ENCODE measurements at regions not wholly inside any gene's neighbourhood (a gene's known extent, or its start where the extent isn't known, plus 50 kb on each side); places are given as distances from the start of the nearest gene placed in this dataset.
A peak's percentile ranks its signal among the peaks of the same experiment; 100 is the strongest.

DNA sequence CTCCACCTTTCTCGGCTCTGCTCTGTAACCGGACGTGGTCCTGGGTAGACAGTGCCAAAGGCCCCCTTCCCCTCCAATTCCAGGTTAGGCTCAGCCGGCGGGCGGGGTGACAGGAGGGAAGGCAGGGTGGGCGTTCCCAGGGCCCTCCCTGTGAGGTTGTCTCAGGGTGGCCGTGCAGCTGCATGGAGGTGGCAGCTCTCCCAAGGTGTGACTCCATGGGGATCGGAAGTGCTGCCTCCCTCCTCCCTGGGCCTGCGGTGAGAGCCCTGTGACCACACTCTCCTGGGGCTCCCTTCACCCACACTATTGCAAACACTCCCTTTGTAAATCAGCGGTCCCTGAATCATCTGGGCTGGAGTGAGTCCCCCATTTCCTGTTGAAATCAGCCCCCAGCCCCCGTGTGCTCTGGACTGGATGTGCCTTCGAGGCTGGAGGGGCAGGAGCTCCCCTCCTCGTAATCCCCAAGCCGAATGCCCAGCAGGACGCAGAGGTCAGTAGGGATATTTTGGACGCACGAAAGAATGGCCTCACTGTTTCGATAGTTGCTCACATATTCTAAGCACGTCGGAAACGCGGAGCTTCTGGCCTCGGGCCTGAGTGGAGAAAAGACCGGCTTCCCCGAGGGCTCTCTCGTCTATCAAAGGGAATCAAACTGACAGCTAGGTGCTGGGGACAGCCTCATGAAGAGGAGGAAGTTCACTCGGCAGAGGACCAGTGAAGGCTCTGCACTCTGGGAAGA lies 107.6 kb upstream of the COL5A1 start:
- Histone ChIP-seq H3K9ac (ENCODE audit: low read length) (no peak overlapping the region), H3K4me3 (ENCODE audit: low read length) (no peak overlapping the region), H3K4me1 (ENCODE audit: control insufficient read depth, insufficient read depth, low read length) (peaks cover 39% of the 10 kb centered on the region), H3K9me3 (ENCODE audit: control insufficient read depth, low read length) (peaks cover 9% of the 10 kb centered on the region), H3K36me3 (ENCODE audit: control insufficient read depth, insufficient read depth, low read length, severe bottlenecking) (no peaks in the 10 kb centered on the region), H3K27me3 (replicated peaks; ENCODE audit: control insufficient read depth, insufficient read depth, low read length) (no peaks in the 10 kb centered on the region)
- no peak for DNase-seq (ENCODE audit: low read depth)

DNA sequence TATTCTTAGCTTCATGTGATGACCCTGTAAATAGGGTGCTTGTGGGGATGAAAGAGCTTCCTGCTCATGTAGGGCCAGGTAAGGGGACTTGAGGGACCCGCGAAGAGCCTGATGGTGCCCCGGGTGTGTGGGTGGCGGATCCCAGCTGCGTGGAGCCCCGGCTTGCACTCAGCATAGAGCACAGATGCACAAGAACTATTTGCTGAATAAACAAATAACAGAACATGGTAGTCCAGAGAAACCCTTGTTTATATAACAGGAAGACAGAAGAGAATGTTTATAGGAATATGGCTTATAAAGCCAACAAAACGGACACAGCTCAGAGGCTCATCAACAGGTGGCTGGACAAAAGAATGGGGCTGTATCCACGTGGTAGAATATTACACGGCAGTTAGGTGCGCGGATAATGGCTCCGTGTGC lies 106.9 kb upstream of the COL5A1 start:
- no peak overlapping the region for H3K9ac ChIP-seq (ENCODE audit: low read length)
- H3K9me3 ChIP-seq (ENCODE audit: control insufficient read depth, low read length) = peaks cover 9% of the 10 kb centered on the region
- peaks cover 43% of the 10 kb centered on the region for H3K4me1 ChIP-seq (ENCODE audit: control insufficient read depth, insufficient read depth, low read length)
- H3K36me3 ChIP-seq (ENCODE audit: control insufficient read depth, insufficient read depth, low read length, severe bottlenecking) = no peaks in the 10 kb centered on the region
- no peaks in the 10 kb centered on the region for H3K27me3 ChIP-seq (replicated peaks; ENCODE audit: control insufficient read depth, insufficient read depth, low read length)
- no peak overlapping the region for H3K4me3 ChIP-seq (ENCODE audit: low read length)
- DNase-seq (ENCODE audit: low read depth) = peak; percentile 17

DNA sequence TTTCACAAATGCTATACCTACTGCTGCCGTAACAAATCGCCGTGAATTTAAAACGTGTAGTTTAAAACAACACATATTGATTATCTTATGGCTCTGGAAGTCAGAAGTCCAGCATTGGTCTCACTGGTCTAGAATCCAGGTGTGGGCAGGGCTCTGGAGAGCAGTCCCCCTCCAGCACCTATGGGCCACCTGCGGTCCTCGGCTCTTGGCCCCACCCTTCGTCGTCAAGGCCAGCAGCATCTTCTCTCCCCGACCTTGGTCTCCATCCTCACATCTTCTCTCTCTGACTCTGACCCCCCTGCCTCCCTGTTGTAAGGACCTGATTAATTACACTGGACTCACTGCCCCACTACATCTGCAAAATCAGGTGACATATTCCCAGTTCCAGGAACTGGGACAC lies 106.4 kb upstream of the COL5A1 start:
- no peak for DNase-seq (ENCODE audit: low read depth)
- H3K4me1 ChIP-seq (ENCODE audit: control insufficient read depth, insufficient read depth, low read length) = peaks cover 43% of the 10 kb centered on the region
- H3K9me3 ChIP-seq (ENCODE audit: control insufficient read depth, low read length) = peaks cover 7% of the 10 kb centered on the region
- H3K36me3 ChIP-seq (ENCODE audit: control insufficient read depth, insufficient read depth, low read length, severe bottlenecking) = no peaks in the 10 kb centered on the region
- H3K9ac ChIP-seq (ENCODE audit: low read length) = no peak overlapping the region
- no peaks in the 10 kb centered on the region for H3K27me3 ChIP-seq (replicated peaks; ENCODE audit: control insufficient read depth, insufficient read depth, low read length)
- H3K4me3 ChIP-seq (ENCODE audit: low read length) = no peak overlapping the region

DNA sequence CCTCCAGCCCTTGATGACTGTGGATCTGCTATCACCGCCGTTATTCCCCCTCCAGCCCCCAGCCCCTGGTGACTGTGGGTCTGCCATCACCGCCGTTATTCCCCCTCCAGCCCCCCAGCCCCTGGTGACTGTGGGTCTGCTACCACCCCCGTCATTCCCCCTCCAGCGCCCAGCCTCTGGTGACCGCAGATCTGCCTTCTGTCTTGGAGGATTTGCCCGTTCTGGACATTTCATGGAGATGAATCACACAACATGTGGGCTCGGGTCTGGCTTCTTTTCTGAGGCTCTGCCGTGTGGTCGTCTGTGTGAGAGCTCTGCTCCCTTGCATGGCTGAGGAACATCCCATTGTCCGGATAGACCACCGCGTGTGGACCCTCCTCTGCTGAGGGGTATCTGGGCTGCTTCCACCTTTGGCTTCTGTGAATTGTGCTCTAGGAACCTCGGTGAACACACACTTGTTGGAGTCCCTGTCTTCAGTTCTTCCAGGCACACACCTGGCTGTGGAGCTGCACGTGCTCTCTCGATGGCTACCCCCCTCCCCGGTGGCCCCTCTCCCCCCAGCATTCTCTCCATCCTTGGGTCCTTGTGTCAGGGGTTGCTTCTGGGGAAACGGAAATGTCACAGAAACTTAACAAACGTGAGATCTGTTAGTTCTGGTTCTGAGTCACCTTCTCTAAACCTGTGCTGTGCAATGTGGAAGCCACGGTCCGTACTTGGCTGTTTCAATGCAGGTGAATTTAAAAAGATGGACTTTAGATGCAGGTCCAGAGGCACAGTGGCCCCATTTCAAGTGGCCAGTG lies 105.3 kb upstream of the COL5A1 start:
- no peak overlapping the region for H3K4me3 ChIP-seq (ENCODE audit: low read length)
- no peaks in the 10 kb centered on the region for H3K27me3 ChIP-seq (replicated peaks; ENCODE audit: control insufficient read depth, insufficient read depth, low read length)
- no peaks in the 10 kb centered on the region for H3K9me3 ChIP-seq (ENCODE audit: control insufficient read depth, low read length)
- H3K4me1 ChIP-seq (ENCODE audit: control insufficient read depth, insufficient read depth, low read length) = peaks cover 40% of the 10 kb centered on the region
- no peaks in the 10 kb centered on the region for H3K36me3 ChIP-seq (ENCODE audit: control insufficient read depth, insufficient read depth, low read length, severe bottlenecking)
- no peak overlapping the region for H3K9ac ChIP-seq (ENCODE audit: low read length)
- DNase-seq (ENCODE audit: low read depth) = peak; percentile 92

DNA sequence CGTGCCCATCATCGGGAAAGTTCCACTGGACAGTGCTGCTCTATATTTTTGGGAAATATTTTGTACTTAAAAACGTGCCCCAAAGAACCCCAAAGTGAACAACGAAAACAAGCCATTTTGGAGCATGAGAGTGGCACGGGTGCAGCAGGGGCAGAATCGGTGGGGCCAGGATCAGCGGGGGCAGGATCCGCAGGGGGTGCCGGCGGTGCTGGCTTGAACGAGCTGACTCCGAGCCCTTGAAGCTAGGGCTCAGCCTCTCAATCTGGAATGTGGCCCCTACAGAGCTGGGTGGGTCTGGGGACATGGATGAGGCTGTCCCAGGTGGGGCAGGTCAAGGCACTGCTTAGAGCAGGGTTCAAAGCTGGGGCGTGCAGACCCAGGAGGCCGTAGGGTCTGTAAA lies 104.7 kb upstream of the COL5A1 start:
- Histone ChIP-seq H3K9ac (ENCODE audit: low read length) (no peak overlapping the region), H3K27me3 (replicated peaks; ENCODE audit: control insufficient read depth, insufficient read depth, low read length) (no peaks in the 10 kb centered on the region), H3K36me3 (ENCODE audit: control insufficient read depth, insufficient read depth, low read length, severe bottlenecking) (no peaks in the 10 kb centered on the region), H3K9me3 (ENCODE audit: control insufficient read depth, low read length) (no peaks in the 10 kb centered on the region), H3K4me1 (ENCODE audit: control insufficient read depth, insufficient read depth, low read length) (peaks cover 33% of the 10 kb centered on the region), H3K4me3 (ENCODE audit: low read length) (no peak overlapping the region)
- DNase-seq (ENCODE audit: low read depth) = no peak

DNA sequence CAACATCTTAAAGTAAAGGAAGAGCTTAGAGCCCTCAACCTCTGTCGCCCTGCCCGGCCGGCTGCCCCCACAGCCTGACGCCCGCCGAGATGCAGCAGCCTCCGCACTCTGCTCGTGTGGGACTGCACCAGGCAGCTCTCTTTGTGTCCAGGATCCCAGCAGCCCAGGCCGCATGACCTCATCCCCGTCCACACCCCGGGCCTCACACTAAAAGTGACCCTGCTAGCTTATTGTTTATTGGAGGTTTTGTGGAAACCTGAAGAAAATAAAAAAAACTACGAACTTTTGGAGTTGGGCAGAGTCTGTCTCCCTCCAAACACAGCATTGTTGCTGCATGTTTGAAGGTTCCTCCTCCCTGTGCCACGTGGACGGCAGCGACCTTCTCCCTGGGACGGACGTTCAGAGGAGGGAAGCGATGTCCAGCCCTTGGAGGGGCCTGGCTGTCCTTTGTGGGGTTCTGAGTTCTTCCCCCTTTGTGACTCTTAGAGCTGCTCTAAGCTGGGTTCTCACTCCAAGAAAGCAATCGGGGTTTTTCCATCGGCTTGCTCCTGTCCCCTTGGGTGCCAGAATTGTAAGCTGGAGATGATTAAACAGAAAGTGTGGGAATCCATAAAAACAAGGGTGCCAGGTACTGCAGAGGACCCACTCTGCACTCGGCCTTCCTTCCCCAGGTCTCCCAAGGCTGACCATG lies 103.5 kb upstream of the COL5A1 start:
- no peaks in the 10 kb centered on the region for H3K9me3 ChIP-seq (ENCODE audit: control insufficient read depth, low read length)
- no peaks in the 10 kb centered on the region for H3K36me3 ChIP-seq (ENCODE audit: control insufficient read depth, insufficient read depth, low read length, severe bottlenecking)
- no peak overlapping the region for H3K4me3 ChIP-seq (ENCODE audit: low read length)
- H3K27me3 ChIP-seq (replicated peaks; ENCODE audit: control insufficient read depth, insufficient read depth, low read length) = no peaks in the 10 kb centered on the region
- DNase-seq (ENCODE audit: low read depth) = no peak
- H3K4me1 ChIP-seq (ENCODE audit: control insufficient read depth, insufficient read depth, low read length) = peaks cover 32% of the 10 kb centered on the region
- peak overlapping the region; percentile 63 for H3K9ac ChIP-seq (ENCODE audit: low read length)

DNA sequence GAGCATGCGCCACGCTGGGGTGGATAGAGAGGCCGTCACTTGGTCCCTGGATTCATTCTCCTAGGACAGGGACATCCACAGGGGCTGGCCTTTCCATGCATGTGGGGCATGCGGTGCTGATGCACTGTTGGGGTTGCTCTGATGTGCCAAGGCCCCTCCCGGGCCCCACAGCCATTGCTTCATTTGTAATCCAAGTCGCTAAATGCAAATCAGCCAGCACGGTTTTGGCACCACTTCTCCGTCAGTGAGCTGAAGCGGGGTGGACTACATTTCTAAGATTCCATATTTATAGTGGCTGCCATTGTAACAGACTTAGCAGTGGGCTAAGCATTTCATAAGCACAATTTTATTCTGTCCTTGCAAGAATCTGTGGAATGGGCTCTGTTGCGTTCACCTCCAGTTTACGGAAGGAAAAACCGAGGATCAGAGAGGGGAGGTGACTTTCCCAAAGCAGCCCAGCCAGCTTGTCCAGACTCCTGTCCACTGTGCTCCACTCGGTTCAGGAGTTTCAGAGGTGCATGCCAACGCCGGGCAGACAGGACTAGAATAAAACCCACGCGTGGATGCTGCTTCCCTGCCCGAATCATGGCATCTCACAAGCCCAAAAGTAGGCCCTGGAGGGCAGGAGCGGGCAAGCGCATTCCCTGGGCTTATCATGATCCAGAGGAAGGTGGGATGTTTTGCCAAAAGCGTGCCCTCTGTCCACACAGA lies 102.6 kb upstream of the COL5A1 start:
- no peaks in the 10 kb centered on the region for H3K27me3 ChIP-seq (replicated peaks; ENCODE audit: control insufficient read depth, insufficient read depth, low read length)
- no peak for DNase-seq (ENCODE audit: low read depth)
- H3K9me3 ChIP-seq (ENCODE audit: control insufficient read depth, low read length) = no peaks in the 10 kb centered on the region
- no peak overlapping the region for H3K9ac ChIP-seq (ENCODE audit: low read length)
- H3K36me3 ChIP-seq (ENCODE audit: control insufficient read depth, insufficient read depth, low read length, severe bottlenecking) = no peaks in the 10 kb centered on the region
- no peak overlapping the region for H3K4me3 ChIP-seq (ENCODE audit: low read length)
- H3K4me1 ChIP-seq (ENCODE audit: control insufficient read depth, insufficient read depth, low read length) = peaks cover 32% of the 10 kb centered on the region

DNA sequence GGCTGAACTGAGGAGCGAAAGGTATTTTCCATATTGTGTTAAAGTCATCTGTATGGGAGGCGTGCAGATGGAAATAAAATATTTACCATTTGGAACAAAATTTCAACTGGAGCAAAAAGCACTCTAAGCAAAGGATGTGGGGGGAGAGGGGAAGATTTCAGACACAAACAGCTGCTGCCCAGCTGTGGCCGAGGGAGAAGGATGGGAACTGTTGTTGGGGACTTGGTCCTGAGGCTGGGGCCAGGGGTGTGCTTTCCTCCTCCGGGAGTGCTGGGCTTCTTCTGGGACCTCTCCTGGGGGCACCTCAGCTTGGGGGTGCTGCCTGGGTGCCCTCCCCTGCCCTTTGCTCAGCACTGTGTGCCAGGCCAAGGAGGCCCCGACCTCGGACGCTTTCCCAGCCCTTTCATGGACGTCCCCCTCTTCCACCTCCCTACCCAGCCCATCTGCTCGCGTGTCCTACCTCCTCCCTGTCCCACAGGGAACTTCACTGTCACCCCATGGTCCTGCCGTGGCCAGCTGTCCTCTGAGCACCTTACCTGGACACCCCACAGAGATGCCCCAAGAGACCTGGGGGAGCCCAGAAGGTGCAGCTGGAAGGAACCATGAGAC lies 101.9 kb upstream of the COL5A1 start:
- Histone ChIP-seq H3K4me3 (ENCODE audit: low read length) (no peak overlapping the region), H3K27me3 (replicated peaks; ENCODE audit: control insufficient read depth, insufficient read depth, low read length) (no peaks in the 10 kb centered on the region)

DNA sequence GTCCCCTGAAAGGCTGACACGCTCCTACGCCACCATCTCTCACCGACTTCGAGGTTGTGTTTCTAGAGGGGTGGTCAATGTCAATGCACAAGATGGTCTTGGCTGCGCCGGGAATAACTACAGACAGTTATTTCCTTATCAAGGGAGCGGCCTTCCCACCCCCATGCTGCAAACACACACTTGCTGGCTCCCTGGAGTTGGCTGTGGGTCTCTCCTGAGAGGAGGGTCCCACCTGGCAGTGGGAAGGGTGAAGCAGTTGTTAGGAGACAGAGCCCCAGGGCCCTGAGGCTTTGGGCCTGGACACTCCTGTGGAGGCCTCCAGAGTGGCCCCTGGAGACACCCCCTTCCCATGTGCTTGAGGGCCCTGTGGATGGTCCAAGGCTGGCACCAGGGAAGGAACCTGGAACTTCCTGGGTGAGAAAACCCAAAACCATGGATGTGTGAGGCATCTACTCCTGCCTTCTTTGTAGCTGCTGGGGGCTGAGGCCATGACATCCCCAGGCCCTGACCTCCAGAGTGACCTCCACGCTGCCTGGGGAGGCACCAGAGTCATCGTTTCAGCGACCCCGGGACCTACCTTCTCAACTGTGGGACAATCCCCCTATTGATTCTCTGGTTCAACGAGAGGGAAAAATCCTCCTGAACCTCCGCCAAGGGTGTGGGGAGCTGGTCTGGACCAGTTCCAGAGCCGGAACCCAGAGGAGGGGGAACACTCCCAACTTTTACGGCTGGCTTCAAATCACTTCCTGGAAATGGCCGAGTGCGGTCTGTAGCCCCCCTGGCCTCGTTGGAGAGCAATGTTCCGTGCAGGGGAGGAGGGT lies 101.1 kb upstream of the COL5A1 start:
- no peaks in the 10 kb centered on the region for H3K9me3 ChIP-seq (ENCODE audit: control insufficient read depth, low read length)
- H3K4me3 ChIP-seq (ENCODE audit: low read length) = no peak overlapping the region
- no peaks in the 10 kb centered on the region for H3K27me3 ChIP-seq (replicated peaks; ENCODE audit: control insufficient read depth, insufficient read depth, low read length)
- peaks cover 45% of the 10 kb centered on the region for H3K4me1 ChIP-seq (ENCODE audit: control insufficient read depth, insufficient read depth, low read length)
- no peak overlapping the region for H3K9ac ChIP-seq (ENCODE audit: low read length)
- H3K36me3 ChIP-seq (ENCODE audit: control insufficient read depth, insufficient read depth, low read length, severe bottlenecking) = no peaks in the 10 kb centered on the region
- no peak for DNase-seq (ENCODE audit: low read depth)

More for the DNA sequence above, 101.9 kb upstream of the COL5A1 start:
- Histone ChIP-seq H3K36me3 (ENCODE audit: control insufficient read depth, insufficient read depth, low read length, severe bottlenecking) (no peaks in the 10 kb centered on the region), H3K9me3 (ENCODE audit: control insufficient read depth, low read length) (no peaks in the 10 kb centered on the region), H3K4me1 (ENCODE audit: control insufficient read depth, insufficient read depth, low read length) (peaks cover 39% of the 10 kb centered on the region), H3K9ac (ENCODE audit: low read length) (no peak overlapping the region)
- no peak for DNase-seq (ENCODE audit: low read depth)

DNA sequence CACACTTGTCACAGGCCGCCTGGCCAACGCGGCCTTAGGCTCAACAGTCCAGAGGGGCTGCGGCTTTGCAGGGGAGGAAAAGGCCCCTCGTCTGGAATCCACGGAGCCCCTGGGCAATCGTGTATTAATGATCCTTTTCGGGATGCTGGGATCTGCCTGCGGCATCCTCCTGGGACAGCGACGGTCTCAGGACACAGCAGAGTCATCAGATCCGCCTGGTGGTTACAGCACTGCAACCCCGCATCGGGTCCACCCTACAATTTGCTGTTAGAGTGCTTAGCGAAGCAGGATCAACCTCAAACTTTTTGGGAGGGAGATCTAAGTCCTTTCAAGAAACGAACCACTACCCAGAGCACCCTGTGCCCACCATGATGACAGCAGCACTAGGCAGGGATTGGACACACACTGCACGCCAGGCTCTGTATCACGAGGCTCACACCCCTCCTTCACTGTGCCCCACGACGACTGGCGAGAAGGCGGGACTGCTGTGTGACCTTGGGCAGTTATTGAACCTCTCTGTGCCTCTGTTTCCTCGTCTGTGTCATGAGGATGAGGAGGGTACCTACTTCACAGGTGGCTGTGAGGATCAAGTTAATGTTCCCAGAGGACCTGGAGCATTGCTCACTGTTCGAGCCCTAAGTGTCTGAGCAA lies 100.4 kb upstream of the COL5A1 start:
- Histone ChIP-seq H3K27me3 (replicated peaks; ENCODE audit: control insufficient read depth, insufficient read depth, low read length) (no peaks in the 10 kb centered on the region), H3K9ac (ENCODE audit: low read length) (no peak overlapping the region), H3K4me3 (ENCODE audit: low read length) (no peak overlapping the region), H3K36me3 (ENCODE audit: control insufficient read depth, insufficient read depth, low read length, severe bottlenecking) (no peaks in the 10 kb centered on the region), H3K4me1 (ENCODE audit: control insufficient read depth, insufficient read depth, low read length) (peaks cover 46% of the 10 kb centered on the region), H3K9me3 (ENCODE audit: control insufficient read depth, low read length) (no peaks in the 10 kb centered on the region)
- DNase-seq (ENCODE audit: low read depth) = no peak

All from adipocyte (in vitro differentiated cells).